ENCODE measurements at regions not wholly inside any gene's neighbourhood (a gene's known extent, or its start where the extent isn't known, plus 50 kb on each side); places are given as distances from the start of the nearest gene placed in this dataset.

DNA sequence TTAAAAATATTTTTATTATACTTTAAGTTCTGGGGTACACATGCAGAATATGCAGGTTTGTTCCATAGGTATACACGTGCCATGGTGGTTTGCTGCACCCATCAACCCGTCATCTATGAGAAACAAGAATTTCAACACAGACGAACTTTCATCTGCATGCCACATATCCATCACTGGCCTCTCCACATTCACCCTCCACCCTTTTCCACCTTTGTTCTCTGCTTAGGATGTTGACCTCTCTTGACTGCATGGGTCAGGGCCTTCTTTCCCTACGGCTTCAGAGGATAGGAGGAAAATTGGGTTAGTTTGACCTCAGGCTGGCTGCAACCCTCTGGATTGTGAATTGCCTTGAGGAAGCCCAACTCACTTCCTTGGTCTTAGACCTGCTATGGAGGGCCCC is 260.9 kb downstream of the MREG start:
- WGBS (ENCODE audit: insufficient coverage): 93% methylated on average over 3 of the region's 4 CpGs
- Histone ChIP-seq H2AFZ (ENCODE audit: insufficient read depth, low read depth, low read length, poor library complexity, severe bottlenecking) (no peak overlapping the region), H3K4me1 (ENCODE audit: control insufficient read depth in 2 of 2, insufficient read depth in 2 of 2, low read length in 2 of 2) (no peaks in the 10 kb centered on the region), H3K9ac (ENCODE audit: low read length) (no peak overlapping the region), H3K36me3 (replicated peaks in 1 of 2; ENCODE audit: control extremely low read depth in 1 of 2, control insufficient read depth in 1 of 2, extremely low read depth in 1 of 2, insufficient read depth in 2 of 2, low read length in 1 of 2) (no peaks in the 10 kb centered on the region), H3K9me3 (ENCODE audit: control extremely low read depth in 1 of 3, control insufficient read depth in 2 of 3, insufficient read depth in 1 of 3, low read length in 2 of 3) (no peaks in the 10 kb centered on the region), H4K20me1 (ENCODE audit: control insufficient read depth, insufficient read depth, low read length, poor library complexity, severe bottlenecking) (no peaks in the 10 kb centered on the region), H3K4me3 (ENCODE audit: control extremely low read depth in 1 of 5, extremely low read depth in 1 of 5, insufficient read depth in 1 of 5, low read depth in 2 of 5, low read length in 4 of 5) (no peak overlapping the region), H3K27me3 (replicated peaks in 1 of 4; ENCODE audit: control extremely low read depth in 1 of 4, control insufficient read depth in 3 of 4, insufficient read depth in 4 of 4, low read length in 3 of 4) (peaks cover 0 to 3% (median 0%) of the 10 kb centered on the region in 4 experiments), H3K79me2 (ENCODE audit: control insufficient read depth, insufficient read depth, low read length) (no peaks in the 10 kb centered on the region), H3K4me2 (replicated peaks; ENCODE audit: low read depth, low read length, poor library complexity, severe bottlenecking) (no peak overlapping the region), H3K27ac (ENCODE audit: low read length in 2 of 2) (no peak overlapping the region)
- no peak for DNase-seq
- intact Hi-C loops (cut with micrococcal nuclease): no loop called here
- Mint-ChIP-seq H3K9me3 (ENCODE audit: insufficient read depth) (no peaks in the 10 kb centered on the region), H3K27ac (no peak overlapping the region), H3K4me1 (no peaks in the 10 kb centered on the region), H3K27me3 (peaks cover 4% of the 10 kb centered on the region), H3K4me3 (no peak overlapping the region)
- TF ChIP-seq CTCF (IDR thresholded peaks at IDR 0.05): no peak
- no peak for TF ChIP-seq EZH2 (IDR thresholded peaks at IDR 0.05; ENCODE audit: borderline replicate concordance, insufficient read depth, low read depth, low read length, poor library complexity, severe bottlenecking)
- ATAC-seq (ENCODE audit: low read depth): no peak
- ChIA-PET POLR2A (no interaction called here), CTCF (no interaction called here)

- no peak for DNase-seq
- H2AFZ ChIP-seq (ENCODE audit: insufficient read depth, low read depth, low read length, poor library complexity, severe bottlenecking): no peak overlapping the region
- WGBS (ENCODE audit: insufficient coverage): 90% methylated on average over 2 of the region's 3 CpGs
- CTCF ChIA-PET: no interaction called here
- Mint-ChIP-seq H3K4me3 (no peak overlapping the region), H3K9me3 (ENCODE audit: insufficient read depth) (no peaks in the 10 kb centered on the region), H3K4me1 (no peaks in the 10 kb centered on the region), H3K27ac (no peak overlapping the region), H3K27me3 (peaks cover 4% of the 10 kb centered on the region)
- peaks cover 0 to 3% (median 0%) of the 10 kb centered on the region in 4 experiments for H3K27me3 ChIP-seq (replicated peaks in 1 of 4; ENCODE audit: control extremely low read depth in 1 of 4, control insufficient read depth in 3 of 4, insufficient read depth in 4 of 4, low read length in 3 of 4)
- H3K9me3 ChIP-seq (ENCODE audit: control extremely low read depth in 1 of 3, control insufficient read depth in 2 of 3, insufficient read depth in 1 of 3, low read length in 2 of 3): no peaks in the 10 kb centered on the region
- H3K27ac ChIP-seq (ENCODE audit: low read length in 2 of 2): no peak overlapping the region
- H3K4me1 ChIP-seq (ENCODE audit: control insufficient read depth in 2 of 2, insufficient read depth in 2 of 2, low read length in 2 of 2): no peaks in the 10 kb centered on the region
- H3K4me2 ChIP-seq (replicated peaks; ENCODE audit: low read depth, low read length, poor library complexity, severe bottlenecking): no peak overlapping the region
- TF ChIP-seq CTCF (IDR thresholded peaks at IDR 0.05): no peak
- no peak for TF ChIP-seq EZH2 (IDR thresholded peaks at IDR 0.05; ENCODE audit: borderline replicate concordance, insufficient read depth, low read depth, low read length, poor library complexity, severe bottlenecking)
- H3K79me2 ChIP-seq (ENCODE audit: control insufficient read depth, insufficient read depth, low read length): no peaks in the 10 kb centered on the region
- H3K36me3 ChIP-seq (replicated peaks in 1 of 2; ENCODE audit: control extremely low read depth in 1 of 2, control insufficient read depth in 1 of 2, extremely low read depth in 1 of 2, insufficient read depth in 2 of 2, low read length in 1 of 2): no peaks in the 10 kb centered on the region
- no peaks in the 10 kb centered on the region for H4K20me1 ChIP-seq (ENCODE audit: control insufficient read depth, insufficient read depth, low read length, poor library complexity, severe bottlenecking)
- no peak for ATAC-seq (ENCODE audit: low read depth)
- POLR2A ChIA-PET: no interaction called here
- intact Hi-C loops (cut with micrococcal nuclease): no loop called here
- no peak overlapping the region for H3K9ac ChIP-seq (ENCODE audit: low read length)
- H3K4me3 ChIP-seq (ENCODE audit: control extremely low read depth in 1 of 5, extremely low read depth in 1 of 5, insufficient read depth in 1 of 5, low read depth in 2 of 5, low read length in 4 of 5): no peak overlapping the region
Observed at GRCh38 chr2:215751911-215752272, 261.5 kb downstream of the MREG start.
